AG09319 (cell line): ENCODE measurements at regions not wholly inside any gene's neighbourhood (a gene's known extent, or its start where the extent isn't known, plus 50 kb on each side); places are given as distances from the start of the nearest gene placed in this dataset.
"Not testable (repeated sequence)": the region's sequence is repeated elsewhere in the genome, so short reads cannot be mapped to it uniquely, and the experiment has no call there.

Experiments used
- DNase-seq: peaks from one replicate; pipeline ENCODE4 v3.0.0-alpha.2; 2010; ENCODE audit warnings: low read depth; ENCODE audit errors: extremely low read depth
- CTCF ChIP-seq: IDR thresholded peaks from 2 replicates; pipeline ENCODE4 v1.5.1; 2011; ENCODE audit warnings: low read depth, mild to moderate bottlenecking, inconsistent platforms, low read length, moderate library complexity

GRCh38 chr14:82011460-82011859 lies 477.8 kb upstream of the SEL1L start:
- DNase-seq = no peak
- no peak for TF ChIP-seq CTCF

DNA sequence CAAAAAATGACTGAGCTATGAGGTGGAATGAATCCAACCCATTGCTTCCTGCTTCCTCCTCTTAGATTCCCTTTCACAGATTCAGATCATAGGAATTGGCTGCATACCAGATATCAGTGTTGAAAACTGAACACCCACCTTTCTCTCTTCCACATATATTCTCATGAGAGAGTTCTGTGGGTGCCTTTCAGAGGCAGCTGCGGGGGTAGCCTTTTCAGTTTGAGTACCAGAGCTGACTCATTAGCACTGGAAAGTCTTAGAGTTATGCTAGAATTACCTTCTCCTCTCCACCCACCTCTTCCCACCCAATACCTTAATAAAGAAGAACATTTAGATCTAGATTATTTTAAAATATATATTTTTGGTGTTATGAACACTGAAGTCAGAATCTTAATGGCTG lies 495.4 kb upstream of the SEL1L start:
- no peak for DNase-seq
- TF ChIP-seq CTCF = no peak

- no peak for TF ChIP-seq CTCF
- DNase-seq = no peak
Measured at GRCh38 chr14:82035397-82035796, 501.7 kb upstream of the SEL1L start.

DNA sequence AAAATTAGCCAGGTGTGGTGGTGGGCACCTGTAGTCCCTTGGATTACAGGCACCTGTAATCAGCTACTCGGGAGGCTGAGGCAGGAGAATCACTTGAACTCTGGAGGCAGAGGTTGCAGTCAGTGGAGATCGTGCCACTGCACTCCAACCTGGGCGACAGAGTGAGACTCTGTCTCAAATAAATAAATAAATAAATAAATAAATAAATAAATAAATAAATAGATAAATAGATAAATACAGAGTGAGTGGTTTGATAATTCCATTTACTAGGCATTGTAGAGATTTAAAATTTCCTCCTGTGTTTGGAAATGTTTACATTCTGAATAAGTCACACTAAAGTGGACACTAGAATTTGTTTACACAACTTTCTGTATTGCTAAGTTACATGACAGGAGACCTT lies 504.4 kb upstream of the SEL1L start:
- DNase-seq = not testable (repeated sequence)

DNA sequence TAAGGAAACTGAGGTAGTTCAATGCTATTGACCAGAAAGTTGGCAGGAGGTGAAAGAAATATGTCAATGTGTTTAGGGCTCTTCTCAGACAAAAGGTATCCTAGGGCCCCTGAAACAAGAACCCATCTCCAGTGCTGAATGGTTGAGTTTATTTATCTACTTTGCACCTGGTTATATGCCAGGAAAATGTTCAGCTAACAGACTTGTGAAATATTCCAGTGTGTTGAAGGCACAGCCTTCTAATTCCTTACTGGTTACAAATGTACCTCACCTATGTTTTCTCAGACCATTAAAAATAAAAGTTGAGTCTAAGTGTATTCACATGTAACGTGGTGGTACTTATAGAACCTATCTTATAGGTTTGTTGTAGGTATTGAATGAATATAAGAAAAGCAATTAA lies 511.7 kb upstream of the SEL1L start:
- DNase-seq = no peak
- TF ChIP-seq CTCF = no peak

DNA sequence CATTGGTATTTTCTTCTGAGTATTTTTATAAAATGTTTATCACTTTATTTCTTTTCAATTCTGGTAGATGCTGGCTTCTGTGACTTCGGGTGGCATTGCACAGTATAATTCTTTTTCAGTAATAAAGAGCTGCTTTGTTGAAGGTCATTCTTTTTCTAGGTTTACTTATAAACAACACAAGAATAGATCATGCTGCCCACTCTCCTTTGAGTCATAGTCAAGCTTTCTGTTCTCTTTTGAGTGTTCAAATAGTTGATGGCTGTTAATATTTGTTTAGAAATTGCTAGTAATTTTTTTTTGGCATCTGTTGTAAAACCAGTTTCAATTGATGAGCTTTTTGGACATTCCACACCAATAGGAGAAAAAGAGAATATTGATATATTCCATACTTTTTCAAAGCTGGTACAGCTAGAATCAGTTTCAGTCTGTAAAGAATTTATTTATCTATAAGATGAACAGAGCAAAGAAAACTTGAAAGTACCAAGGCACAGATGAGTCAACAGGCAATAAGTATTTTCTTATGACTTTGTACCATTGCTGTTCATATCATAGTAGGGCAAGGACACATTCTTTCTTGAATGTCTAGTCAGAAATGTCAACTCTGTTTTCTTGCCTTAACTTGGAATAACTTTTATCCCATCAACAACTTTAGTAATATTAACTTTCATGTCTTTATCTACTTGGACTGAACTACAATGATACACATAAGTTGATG lies 513.0 kb upstream of the SEL1L start:
- TF ChIP-seq CTCF = no peak
- no peak for DNase-seq

DNA sequence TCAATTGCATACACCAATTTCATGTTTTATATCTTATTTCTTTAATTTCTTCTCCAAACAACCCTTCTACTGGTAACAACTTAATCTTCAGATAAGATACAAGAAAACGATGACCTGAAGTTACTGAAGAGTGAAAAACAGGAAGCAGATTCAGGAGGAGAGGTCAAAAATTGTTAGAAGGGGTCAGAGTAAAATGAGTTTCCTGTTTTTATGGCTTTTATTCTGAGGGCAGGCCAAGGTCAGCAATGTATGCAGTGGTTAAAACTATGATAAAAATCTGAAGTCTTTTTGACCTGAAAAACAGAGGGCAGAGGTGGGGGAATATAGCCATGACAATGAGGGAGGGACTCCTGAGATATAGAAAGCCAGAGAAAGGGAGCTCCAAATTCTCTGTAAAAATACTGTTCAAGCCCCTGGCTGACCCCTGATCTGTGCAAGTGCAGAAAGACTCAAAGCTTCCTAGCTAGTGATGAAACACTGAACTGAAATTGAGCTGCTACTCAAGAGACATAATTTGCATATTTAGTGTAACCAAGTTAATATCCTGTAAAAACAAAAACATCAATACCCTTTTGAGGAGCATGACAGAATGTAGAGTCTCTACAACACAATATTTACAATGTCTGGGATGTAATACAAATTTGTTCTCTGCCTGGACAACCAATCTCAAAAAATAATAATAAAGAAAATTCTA lies 514.3 kb upstream of the SEL1L start:
- TF ChIP-seq CTCF = no peak

DNA sequence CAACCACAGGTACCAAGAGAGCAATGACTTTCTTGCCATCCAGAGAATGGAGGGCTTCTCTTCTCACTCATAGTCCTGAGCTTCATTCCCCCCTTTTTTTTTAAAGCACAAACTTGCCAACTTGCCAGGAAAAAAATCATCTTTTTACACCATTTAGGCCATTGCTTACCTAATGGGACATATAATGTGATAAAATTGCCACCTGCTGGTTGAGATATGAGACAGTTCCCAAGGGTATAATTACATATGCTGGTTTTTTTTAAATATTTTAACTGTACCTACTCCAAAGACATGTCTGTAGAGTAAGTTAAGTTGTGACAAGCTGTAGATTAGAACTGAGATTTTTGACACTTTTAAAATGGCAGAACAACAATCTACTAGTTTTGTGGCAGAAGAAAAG lies 519.1 kb upstream of the SEL1L start:
- DNase-seq = no peak
- no peak for TF ChIP-seq CTCF

More for the DNA sequence above, 514.3 kb upstream of the SEL1L start:
- no peak for DNase-seq
